DMS 273 treated with DMSO at 0.1 percent for 48 hours (cell line): ENCODE measurements at regions not wholly inside any gene's neighbourhood (a gene's known extent, or its start where the extent isn't known, plus 50 kb on each side); places are given as distances from the start of the nearest gene placed in this dataset.

Experiments used
- DNase-seq: peaks from one replicate; lab custom pipeline; 2025; lab: John Stamatoyannopoulos, UW

- no peak for DNase-seq
These were observed 414.9 kb downstream of the PLCL1 start for GRCh38 chr2:198219292-198219691.

GRCh38 chr2:198214114-198214596, 409.8 kb downstream of the PLCL1 start:
- no peak for DNase-seq

DNA sequence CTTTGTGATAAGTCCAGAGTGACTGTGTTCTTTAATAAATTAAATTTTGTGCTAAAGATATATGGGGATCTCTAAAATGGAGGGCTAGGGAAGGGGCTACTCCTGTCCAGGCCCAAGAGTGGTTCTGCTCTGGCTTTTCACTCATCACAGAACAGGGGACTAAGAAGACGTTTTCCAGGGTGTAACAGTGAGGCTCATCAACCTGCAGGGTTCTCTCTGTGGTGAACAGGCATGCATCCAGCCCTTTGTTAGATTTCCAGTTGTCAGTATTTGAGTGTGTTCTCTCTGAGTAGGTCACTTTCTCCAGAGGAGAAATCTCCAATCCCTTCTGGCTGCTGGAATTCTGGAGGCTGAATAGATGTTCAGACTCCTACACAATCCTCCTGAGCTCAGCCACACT, 408.9 kb downstream of the PLCL1 start:
- no peak for DNase-seq

GRCh38 chr2:198211706-198212105, 407.3 kb downstream of the PLCL1 start:
- DNase-seq = no peak

GRCh38 chr2:198203336-198204069, 399.1 kb downstream of the PLCL1 start:
- DNase-seq = no peak
